ENCODE measurements at regions not wholly inside any gene's neighbourhood (a gene's known extent, or its start where the extent isn't known, plus 50 kb on each side); places are given as distances from the start of the nearest gene placed in this dataset.

DNA sequence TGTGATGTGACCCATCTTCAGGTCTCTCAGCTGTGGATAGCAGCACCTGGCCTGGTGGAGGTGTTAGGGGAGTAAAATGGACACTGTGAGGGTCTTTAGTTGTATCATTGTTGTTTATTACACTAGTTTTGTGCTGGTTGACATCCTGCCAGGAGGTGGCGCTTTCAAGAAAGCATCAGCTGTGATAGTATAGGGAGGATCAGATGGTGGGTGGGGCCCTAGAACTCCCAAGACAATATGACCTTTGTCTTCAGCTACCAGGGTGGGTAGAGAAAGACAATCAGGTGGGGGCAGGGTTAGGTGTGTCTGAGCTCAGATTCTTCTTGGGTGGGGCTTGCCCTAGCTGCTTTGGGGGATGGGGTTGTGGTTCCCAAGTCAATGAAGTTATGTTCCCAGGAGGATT lies 162.8 kb downstream of the PPP1R2C start:
- no peak overlapping the region for H3K4me3 Mint-ChIP-seq

DNA sequence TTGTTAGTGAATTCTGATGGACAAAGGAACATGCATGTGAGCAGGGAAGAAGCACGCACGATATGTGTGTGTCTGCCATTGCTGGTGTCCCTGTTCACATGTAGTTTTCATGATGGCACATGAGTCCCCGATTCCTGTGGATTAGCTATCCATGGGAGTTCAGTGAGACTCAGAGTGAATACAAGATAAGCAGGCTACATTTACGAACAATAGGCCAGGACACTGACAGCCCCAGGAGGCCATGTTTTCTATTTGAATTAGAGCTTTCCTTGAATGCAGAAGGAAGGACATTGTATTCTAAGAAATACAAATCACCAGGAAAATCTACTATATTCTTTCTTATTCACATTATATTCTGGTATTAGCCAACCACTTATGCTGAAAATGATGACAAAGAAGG lies 171.4 kb downstream of the PPP1R2C start:
- POLR2A ChIA-PET = no interaction called here
- H3K36me3 Mint-ChIP-seq = no peaks in the 10 kb centered on the region
- TF ChIP-seq, protein P1, sequence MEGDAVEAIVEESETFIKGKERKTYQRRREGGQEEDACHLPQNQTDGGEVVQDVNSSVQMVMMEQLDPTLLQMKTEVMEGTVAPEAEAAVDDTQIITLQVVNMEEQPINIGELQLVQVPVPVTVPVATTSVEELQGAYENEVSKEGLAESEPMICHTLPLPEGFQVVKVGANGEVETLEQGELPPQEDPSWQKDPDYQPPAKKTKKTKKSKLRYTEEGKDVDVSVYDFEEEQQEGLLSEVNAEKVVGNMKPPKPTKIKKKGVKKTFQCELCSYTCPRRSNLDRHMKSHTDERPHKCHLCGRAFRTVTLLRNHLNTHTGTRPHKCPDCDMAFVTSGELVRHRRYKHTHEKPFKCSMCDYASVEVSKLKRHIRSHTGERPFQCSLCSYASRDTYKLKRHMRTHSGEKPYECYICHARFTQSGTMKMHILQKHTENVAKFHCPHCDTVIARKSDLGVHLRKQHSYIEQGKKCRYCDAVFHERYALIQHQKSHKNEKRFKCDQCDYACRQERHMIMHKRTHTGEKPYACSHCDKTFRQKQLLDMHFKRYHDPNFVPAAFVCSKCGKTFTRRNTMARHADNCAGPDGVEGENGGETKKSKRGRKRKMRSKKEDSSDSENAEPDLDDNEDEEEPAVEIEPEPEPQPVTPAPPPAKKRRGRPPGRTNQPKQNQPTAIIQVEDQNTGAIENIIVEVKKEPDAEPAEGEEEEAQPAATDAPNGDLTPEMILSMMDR (IDR thresholded peaks at IDR 0.05) = no peak
- TF ChIP-seq, protein P2, sequence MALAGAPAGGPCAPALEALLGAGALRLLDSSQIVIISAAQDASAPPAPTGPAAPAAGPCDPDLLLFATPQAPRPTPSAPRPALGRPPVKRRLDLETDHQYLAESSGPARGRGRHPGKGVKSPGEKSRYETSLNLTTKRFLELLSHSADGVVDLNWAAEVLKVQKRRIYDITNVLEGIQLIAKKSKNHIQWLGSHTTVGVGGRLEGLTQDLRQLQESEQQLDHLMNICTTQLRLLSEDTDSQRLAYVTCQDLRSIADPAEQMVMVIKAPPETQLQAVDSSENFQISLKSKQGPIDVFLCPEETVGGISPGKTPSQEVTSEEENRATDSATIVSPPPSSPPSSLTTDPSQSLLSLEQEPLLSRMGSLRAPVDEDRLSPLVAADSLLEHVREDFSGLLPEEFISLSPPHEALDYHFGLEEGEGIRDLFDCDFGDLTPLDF (CRISPR knock-in tag; IDR thresholded peaks at IDR 0.05) = no peak
- TF ChIP-seq TCF7 (CRISPR knock-in tag; IDR thresholded peaks at IDR 0.05; ENCODE audit: low read depth) (no peak), OVOL2 (CRISPR knock-in tag; IDR thresholded peaks at IDR 0.05; ENCODE audit: borderline replicate concordance) (no peak), ZNF263 (CRISPR knock-in tag; IDR thresholded peaks at IDR 0.05; ENCODE audit: low read depth) (no peak), FOXJ3 (CRISPR knock-in tag; IDR thresholded peaks at IDR 0.05; ENCODE audit: borderline replicate concordance) (no peak), TEAD4 (CRISPR knock-in tag; IDR thresholded peaks at IDR 0.05) (no peak)
- DNase-seq (ENCODE audit: low spot score) (no peak), ATAC-seq (no peak)
- CTCF ChIA-PET = no interaction called here
- H3K27me3 Mint-ChIP-seq (ENCODE audit: low read depth) = no peaks in the 10 kb centered on the region
- H3K9me3 Mint-ChIP-seq = no peaks in the 10 kb centered on the region
- H3K4me1 Mint-ChIP-seq = peaks cover 4% of the 10 kb centered on the region; the same call in 1 of the 2 replicates
- H3K4me3 Mint-ChIP-seq = no peak overlapping the region
- H3K27ac Mint-ChIP-seq = no peak overlapping the region

More for the DNA sequence above, 162.8 kb downstream of the PPP1R2C start:
- ATAC-seq (peak; percentile 64), DNase-seq (ENCODE audit: low spot score) (peak; percentile 36)
- H3K9me3 Mint-ChIP-seq = peaks cover 21% of the 10 kb centered on the region
- no peak overlapping the region; the same call in 1 of the 2 replicates for H3K27ac Mint-ChIP-seq
- ChIA-PET CTCF (interaction anchor here (1.9 kb wide), 1 partner anchor 100 kb away, joined by 10 read pairs; no protein-coding TSS in a partner anchor), POLR2A (no interaction called here)
- H3K36me3 Mint-ChIP-seq = peaks cover 10% of the 10 kb centered on the region
- H3K27me3 Mint-ChIP-seq (ENCODE audit: low read depth) = no peaks in the 10 kb centered on the region
- TF ChIP-seq ZNF263 (CRISPR knock-in tag; IDR thresholded peaks at IDR 0.05; ENCODE audit: low read depth) (no peak), ZNF219 (CRISPR knock-in tag; IDR thresholded peaks at IDR 0.05; ENCODE audit: borderline replicate concordance) (no peak), FOXK1 (CRISPR knock-in tag; IDR thresholded peaks at IDR 0.05) (no peak), NFE2L1 (CRISPR knock-in tag; IDR thresholded peaks at IDR 0.05) (no peak), NR1H2 (CRISPR knock-in tag; IDR thresholded peaks at IDR 0.05) (no peak), ZNF232 (CRISPR knock-in tag; IDR thresholded peaks at IDR 0.05) (no peak), ZBTB21 (CRISPR knock-in tag; IDR thresholded peaks at IDR 0.05; ENCODE audit: borderline replicate concordance) (no peak), GRHL2 (CRISPR knock-in tag; IDR thresholded peaks at IDR 0.05; ENCODE audit: insufficient replicate concordance, severe bottlenecking) (no peak), ZNF671 (CRISPR knock-in tag; IDR thresholded peaks at IDR 0.05) (no peak), GTF2I (CRISPR knock-in tag; conservative IDR thresholded peaks at IDR 0.05) (no peak), NFATC4 (CRISPR knock-in tag; IDR thresholded peaks at IDR 0.05) (no peak)
- TF ChIP-seq, protein P3, sequence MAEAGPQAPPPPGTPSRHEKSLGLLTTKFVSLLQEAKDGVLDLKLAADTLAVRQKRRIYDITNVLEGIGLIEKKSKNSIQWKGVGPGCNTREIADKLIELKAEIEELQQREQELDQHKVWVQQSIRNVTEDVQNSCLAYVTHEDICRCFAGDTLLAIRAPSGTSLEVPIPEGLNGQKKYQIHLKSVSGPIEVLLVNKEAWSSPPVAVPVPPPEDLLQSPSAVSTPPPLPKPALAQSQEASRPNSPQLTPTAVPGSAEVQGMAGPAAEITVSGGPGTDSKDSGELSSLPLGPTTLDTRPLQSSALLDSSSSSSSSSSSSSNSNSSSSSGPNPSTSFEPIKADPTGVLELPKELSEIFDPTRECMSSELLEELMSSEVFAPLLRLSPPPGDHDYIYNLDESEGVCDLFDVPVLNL (CRISPR knock-in tag; IDR thresholded peaks at IDR 0.05; ENCODE audit: borderline replicate concordance, low read depth) = no peak
- TF ChIP-seq, protein P4, sequence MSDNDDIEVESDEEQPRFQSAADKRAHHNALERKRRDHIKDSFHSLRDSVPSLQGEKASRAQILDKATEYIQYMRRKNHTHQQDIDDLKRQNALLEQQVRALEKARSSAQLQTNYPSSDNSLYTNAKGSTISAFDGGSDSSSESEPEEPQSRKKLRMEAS (CRISPR knock-in tag; IDR thresholded peaks at IDR 0.05) = no peak
- TF ChIP-seq, protein P5, sequence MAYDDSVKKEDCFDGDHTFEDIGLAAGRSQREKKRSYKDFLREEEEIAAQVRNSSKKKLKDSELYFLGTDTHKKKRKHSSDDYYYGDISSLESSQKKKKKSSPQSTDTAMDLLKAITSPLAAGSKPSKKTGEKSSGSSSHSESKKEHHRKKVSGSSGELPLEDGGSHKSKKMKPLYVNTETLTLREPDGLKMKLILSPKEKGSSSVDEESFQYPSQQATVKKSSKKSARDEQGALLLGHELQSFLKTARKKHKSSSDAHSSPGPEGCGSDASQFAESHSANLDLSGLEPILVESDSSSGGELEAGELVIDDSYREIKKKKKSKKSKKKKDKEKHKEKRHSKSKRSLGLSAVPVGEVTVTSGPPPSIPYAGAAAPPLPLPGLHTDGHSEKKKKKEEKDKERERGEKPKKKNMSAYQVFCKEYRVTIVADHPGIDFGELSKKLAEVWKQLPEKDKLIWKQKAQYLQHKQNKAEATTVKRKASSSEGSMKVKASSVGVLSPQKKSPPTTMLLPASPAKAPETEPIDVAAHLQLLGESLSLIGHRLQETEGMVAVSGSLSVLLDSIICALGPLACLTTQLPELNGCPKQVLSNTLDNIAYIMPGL (CRISPR knock-in tag; IDR thresholded peaks at IDR 0.05) = no peak
- TF ChIP-seq, protein P6, sequence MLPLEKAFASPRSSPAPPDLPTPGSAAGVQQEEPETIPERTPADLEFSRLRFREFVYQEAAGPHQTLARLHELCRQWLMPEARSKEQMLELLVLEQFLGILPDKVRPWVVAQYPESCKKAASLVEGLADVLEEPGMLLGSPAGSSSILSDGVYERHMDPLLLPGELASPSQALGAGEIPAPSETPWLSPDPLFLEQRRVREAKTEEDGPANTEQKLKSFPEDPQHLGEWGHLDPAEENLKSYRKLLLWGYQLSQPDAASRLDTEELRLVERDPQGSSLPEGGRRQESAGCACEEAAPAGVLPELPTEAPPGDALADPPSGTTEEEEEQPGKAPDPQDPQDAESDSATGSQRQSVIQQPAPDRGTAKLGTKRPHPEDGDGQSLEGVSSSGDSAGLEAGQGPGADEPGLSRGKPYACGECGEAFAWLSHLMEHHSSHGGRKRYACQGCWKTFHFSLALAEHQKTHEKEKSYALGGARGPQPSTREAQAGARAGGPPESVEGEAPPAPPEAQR (CRISPR knock-in tag; IDR thresholded peaks at IDR 0.05) = no peak
- TF ChIP-seq, protein P2 (CRISPR knock-in tag; IDR thresholded peaks at IDR 0.05) = no peak
- TF ChIP-seq, protein P7, sequence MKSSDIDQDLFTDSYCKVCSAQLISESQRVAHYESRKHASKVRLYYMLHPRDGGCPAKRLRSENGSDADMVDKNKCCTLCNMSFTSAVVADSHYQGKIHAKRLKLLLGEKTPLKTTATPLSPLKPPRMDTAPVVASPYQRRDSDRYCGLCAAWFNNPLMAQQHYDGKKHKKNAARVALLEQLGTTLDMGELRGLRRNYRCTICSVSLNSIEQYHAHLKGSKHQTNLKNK (CRISPR knock-in tag; IDR thresholded peaks at IDR 0.05) = no peak
- H3K4me1 Mint-ChIP-seq = peaks cover 16% of the 10 kb centered on the region

Measured in WTC11 (cell line).